ENCODE measurements at regions not wholly inside any gene's neighbourhood (a gene's known extent, or its start where the extent isn't known, plus 50 kb on each side); places are given as distances from the start of the nearest gene placed in this dataset.

- H3K27ac Mint-ChIP-seq: no peak overlapping the region
- ATAC-seq (ENCODE audit: low read depth) (no peak), DNase-seq (no peak)
- H3K9me3 Mint-ChIP-seq: peaks cover 2% of the 10 kb centered on the region
- H3K36me3 Mint-ChIP-seq: no peaks in the 10 kb centered on the region
- no peaks in the 10 kb centered on the region for H3K4me1 Mint-ChIP-seq
- H3K27me3 Mint-ChIP-seq: peaks cover 2% of the 10 kb centered on the region
- POLR2A ChIA-PET: no interaction called here
- H3K4me3 Mint-ChIP-seq: no peak overlapping the region
These were observed 218.9 kb upstream of the COPS8 start for GRCh38 chr2:236866542-236867340.

GRCh38 chr2:236867441-236868260 lies 218.0 kb upstream of the COPS8 start:
- H3K4me3 Mint-ChIP-seq: no peak overlapping the region
- POLR2A ChIA-PET: no interaction called here
- peaks cover 2% of the 10 kb centered on the region for H3K27me3 Mint-ChIP-seq
- peaks cover 2% of the 10 kb centered on the region for H3K9me3 Mint-ChIP-seq
- no peaks in the 10 kb centered on the region for H3K4me1 Mint-ChIP-seq
- DNase-seq (no peak), ATAC-seq (ENCODE audit: low read depth) (no peak)
- H3K36me3 Mint-ChIP-seq: no peaks in the 10 kb centered on the region
- H3K27ac Mint-ChIP-seq: no peak overlapping the region

- H3K36me3 Mint-ChIP-seq: no peaks in the 10 kb centered on the region
- DNase-seq (no peak), ATAC-seq (ENCODE audit: low read depth) (no peak)
- peaks cover 5% of the 10 kb centered on the region for H3K27me3 Mint-ChIP-seq
- H3K9me3 Mint-ChIP-seq: no peaks in the 10 kb centered on the region
- no peak overlapping the region for H3K4me3 Mint-ChIP-seq
- POLR2A ChIA-PET: no interaction called here
- no peaks in the 10 kb centered on the region for H3K4me1 Mint-ChIP-seq
- no peak overlapping the region for H3K27ac Mint-ChIP-seq
These were observed 215.3 kb upstream of the COPS8 start for GRCh38 chr2:236870370-236870769.

GRCh38 chr2:236871500-236872001 lies 214.1 kb upstream of the COPS8 start:
- POLR2A ChIA-PET: no interaction called here
- H3K36me3 Mint-ChIP-seq: no peaks in the 10 kb centered on the region
- H3K9me3 Mint-ChIP-seq: no peaks in the 10 kb centered on the region
- H3K4me3 Mint-ChIP-seq: no peak overlapping the region
- DNase-seq (no peak), ATAC-seq (ENCODE audit: low read depth) (no peak)
- peaks cover 5% of the 10 kb centered on the region for H3K27me3 Mint-ChIP-seq
- H3K27ac Mint-ChIP-seq: no peak overlapping the region
- no peaks in the 10 kb centered on the region for H3K4me1 Mint-ChIP-seq

GRCh38 chr2:236872015-236872414 lies 213.7 kb upstream of the COPS8 start:
- no peak overlapping the region for H3K4me3 Mint-ChIP-seq
- H3K36me3 Mint-ChIP-seq: no peaks in the 10 kb centered on the region
- peaks cover 6% of the 10 kb centered on the region for H3K27me3 Mint-ChIP-seq
- DNase-seq (no peak), ATAC-seq (ENCODE audit: low read depth) (no peak)
- POLR2A ChIA-PET: no interaction called here
- H3K27ac Mint-ChIP-seq: no peak overlapping the region
- H3K9me3 Mint-ChIP-seq: no peaks in the 10 kb centered on the region
- no peaks in the 10 kb centered on the region for H3K4me1 Mint-ChIP-seq

GRCh38 chr2:236872981-236873380 lies 212.7 kb upstream of the COPS8 start:
- POLR2A ChIA-PET: no interaction called here
- no peaks in the 10 kb centered on the region for H3K4me1 Mint-ChIP-seq
- no peak overlapping the region for H3K4me3 Mint-ChIP-seq
- no peak for DNase-seq
- ATAC-seq (ENCODE audit: low read depth): no peak
- no peak overlapping the region for H3K27ac Mint-ChIP-seq
- peaks cover 8% of the 10 kb centered on the region for H3K27me3 Mint-ChIP-seq
- H3K9me3 Mint-ChIP-seq: no peaks in the 10 kb centered on the region
- H3K36me3 Mint-ChIP-seq: no peaks in the 10 kb centered on the region

GRCh38 chr2:236873636-236874035 lies 212.1 kb upstream of the COPS8 start:
- Mint-ChIP-seq H3K27me3 (peaks cover 8% of the 10 kb centered on the region), H3K36me3 (no peaks in the 10 kb centered on the region), H3K9me3 (no peaks in the 10 kb centered on the region), H3K27ac (no peak overlapping the region), H3K4me1 (no peaks in the 10 kb centered on the region), H3K4me3 (no peak overlapping the region)
- ATAC-seq (ENCODE audit: low read depth) (no peak), DNase-seq (no peak)
- POLR2A ChIA-PET: no interaction called here

GRCh38 chr2:236874866-236875481 lies 210.7 kb upstream of the COPS8 start:
- POLR2A ChIA-PET: no interaction called here
- Mint-ChIP-seq H3K4me1 (no peaks in the 10 kb centered on the region), H3K4me3 (no peak overlapping the region), H3K9me3 (no peaks in the 10 kb centered on the region), H3K27ac (no peak overlapping the region), H3K36me3 (no peaks in the 10 kb centered on the region), H3K27me3 (peaks cover 6% of the 10 kb centered on the region)
- no peak for ATAC-seq (ENCODE audit: low read depth)
- DNase-seq: no peak

GRCh38 chr2:236875906-236876505 lies 209.7 kb upstream of the COPS8 start:
- no peak for ATAC-seq (ENCODE audit: low read depth)
- H3K4me3 Mint-ChIP-seq: no peak overlapping the region

GRCh38 chr2:236876642-236877041 lies 209.0 kb upstream of the COPS8 start:
- ATAC-seq (ENCODE audit: low read depth): no peak
- Mint-ChIP-seq H3K27me3 (peaks cover 6% of the 10 kb centered on the region), H3K36me3 (no peaks in the 10 kb centered on the region), H3K4me1 (no peaks in the 10 kb centered on the region), H3K9me3 (no peaks in the 10 kb centered on the region), H3K4me3 (no peak overlapping the region), H3K27ac (no peak overlapping the region)
- no peak for DNase-seq
- POLR2A ChIA-PET: no interaction called here

More at GRCh38 chr2:236875906-236876505, 209.7 kb upstream of the COPS8 start:
- Mint-ChIP-seq H3K36me3 (no peaks in the 10 kb centered on the region), H3K4me1 (no peaks in the 10 kb centered on the region), H3K27me3 (peaks cover 6% of the 10 kb centered on the region), H3K9me3 (no peaks in the 10 kb centered on the region), H3K27ac (no peak overlapping the region)
- POLR2A ChIA-PET: no interaction called here
- DNase-seq: no peak

GRCh38 chr2:236877972-236878371 lies 207.7 kb upstream of the COPS8 start:
- POLR2A ChIA-PET: no interaction called here
- no peak for ATAC-seq (ENCODE audit: low read depth)
- no peak overlapping the region for H3K27ac Mint-ChIP-seq
- H3K9me3 Mint-ChIP-seq: no peaks in the 10 kb centered on the region
- DNase-seq: no peak
- no peak overlapping the region for H3K4me3 Mint-ChIP-seq
- H3K27me3 Mint-ChIP-seq: peaks cover 10% of the 10 kb centered on the region
- no peaks in the 10 kb centered on the region for H3K36me3 Mint-ChIP-seq
- H3K4me1 Mint-ChIP-seq: no peaks in the 10 kb centered on the region

GRCh38 chr2:236879416-236879963 lies 206.2 kb upstream of the COPS8 start:
- Mint-ChIP-seq H3K4me3 (no peak overlapping the region), H3K36me3 (no peaks in the 10 kb centered on the region), H3K9me3 (no peaks in the 10 kb centered on the region), H3K27me3 (peaks cover 10% of the 10 kb centered on the region), H3K27ac (no peak overlapping the region), H3K4me1 (no peaks in the 10 kb centered on the region)
- POLR2A ChIA-PET: no interaction called here
- DNase-seq: no peak
- ATAC-seq (ENCODE audit: low read depth): no peak

- no peak overlapping the region for H3K27ac Mint-ChIP-seq
- POLR2A ChIA-PET: no interaction called here
- no peaks in the 10 kb centered on the region for H3K4me1 Mint-ChIP-seq
- no peaks in the 10 kb centered on the region for H3K9me3 Mint-ChIP-seq
- DNase-seq (no peak), ATAC-seq (ENCODE audit: low read depth) (no peak)
- H3K27me3 Mint-ChIP-seq: peaks cover 7% of the 10 kb centered on the region
- no peaks in the 10 kb centered on the region for H3K36me3 Mint-ChIP-seq
- no peak overlapping the region for H3K4me3 Mint-ChIP-seq
These were observed 203.6 kb upstream of the COPS8 start for GRCh38 chr2:236882074-236882473.
